Keratinocyte (primary cell): ENCODE measurements at regions not wholly inside any gene's neighbourhood (a gene's known extent, or its start where the extent isn't known, plus 50 kb on each side); places are given as distances from the start of the nearest gene placed in this dataset.

Experiments
- DNase-seq: peaks from one replicate; pipeline ENCODE4 v3.0.0-alpha.2; 2011; ENCODE audit warnings: low read depth, missing footprints, low spot score
- FAIRE-seq: peaks from 2 replicates; lab custom pipeline; 2011; peaks lifted over from hg19 to GRCh38; lab: Jason Lieb, UNC
- H2AFZ ChIP-seq: 2 replicates; pipeline ENCODE4 v1.6.0; 2012; ENCODE audit warnings: low read length, control low read depth, inconsistent platforms; ENCODE audit not compliant: control insufficient read depth
- H3K27ac ChIP-seq: 2 replicates; pipeline ENCODE4 v1.5.1; 2011; ENCODE audit warnings: low read length; ENCODE audit not compliant: control insufficient read depth, insufficient read depth
- H3K27me3 ChIP-seq: 3 replicates; pipeline ENCODE4 v1.6.0; 2011; ENCODE audit warnings: low read length; ENCODE audit not compliant: control insufficient read depth, insufficient read depth; ENCODE audit errors: extremely low read depth
- H3K36me3 ChIP-seq, 2 experiments: 2 replicates in 1 of 2; 3 replicates in 1 of 2; pipeline ENCODE4 v1.5.1; 2011; ENCODE audit warnings: low read length in 2 of 2, mild to moderate bottlenecking in 1 of 2; ENCODE audit not compliant: control insufficient read depth in 2 of 2, insufficient read depth in 2 of 2; ENCODE audit errors: extremely low read depth in 1 of 2
- H3K4me1 ChIP-seq: 3 replicates; pipeline ENCODE4 v1.5.1; 2011; ENCODE audit warnings: low read length; ENCODE audit not compliant: control insufficient read depth, insufficient read depth; ENCODE audit errors: extremely low read depth
- H3K4me2 ChIP-seq: 3 replicates; pipeline ENCODE4 v1.6.0; 2011; ENCODE audit warnings: low read depth, low read length; ENCODE audit not compliant: control insufficient read depth, insufficient read depth; ENCODE audit errors: extremely low read depth
- H3K4me3 ChIP-seq, 3 experiments: fragments of 200-600 bp in 1 of 3; sonication (generic) in 1 of 3; 2 replicates in 2 of 3; 3 replicates in 1 of 3; pipeline ENCODE4 v1.5.1; 2011 to 2016; ENCODE audit warnings: low read length in 3 of 3, mild to moderate bottlenecking in 3 of 3, control low read depth in 2 of 3, inconsistent platforms in 1 of 3, low read depth in 1 of 3, mixed read lengths in 1 of 3, mixed run types in 1 of 3, moderate library complexity in 1 of 3; ENCODE audit not compliant: control insufficient read depth in 2 of 3, insufficient read depth in 2 of 3; ENCODE audit errors: extremely low read depth in 1 of 3
- H3K79me2 ChIP-seq: 2 replicates; pipeline ENCODE4 v1.6.0; 2012; ENCODE audit warnings: low read length; ENCODE audit not compliant: control insufficient read depth, insufficient read depth
- H3K9ac ChIP-seq: 3 replicates; pipeline ENCODE4 v1.6.0; 2011; ENCODE audit warnings: low read length; ENCODE audit not compliant: control insufficient read depth, insufficient read depth; ENCODE audit errors: extremely low read depth
- H3K9me1 ChIP-seq: 3 replicates; pipeline ENCODE4 v1.6.0; 2011; ENCODE audit warnings: low read length; ENCODE audit not compliant: control insufficient read depth, insufficient read depth; ENCODE audit errors: extremely low read depth
- H3K9me3 ChIP-seq: 2 replicates; pipeline ENCODE4 v1.5.1; 2012; ENCODE audit warnings: low read depth, low read length; ENCODE audit not compliant: control insufficient read depth
- H4K20me1 ChIP-seq: 3 replicates; pipeline ENCODE4 v1.6.0; 2011; ENCODE audit warnings: low read length; ENCODE audit not compliant: control insufficient read depth, insufficient read depth; ENCODE audit errors: extremely low read depth
- CTCF ChIP-seq, 3 experiments: IDR thresholded peaks in 1 of 3; conservative IDR thresholded peaks in 1 of 3; optimal IDR thresholded peaks in 1 of 3; 2 replicates in 2 of 3; 3 replicates in 1 of 3; pipeline versions ENCODE3 to v1.5.1; 2011; ENCODE audit warnings: low read length in 3 of 3, mild to moderate bottlenecking in 3 of 3, moderate library complexity in 2 of 3, control low read depth in 1 of 3, inconsistent platforms in 1 of 3; ENCODE audit not compliant: insufficient read depth in 2 of 3; ENCODE audit errors: extremely low read depth in 1 of 3
- EZH2 ChIP-seq: IDR thresholded peaks from one replicate; pipeline ENCODE4 v1.6.1; 2012; ENCODE audit warnings: inconsistent platforms, mild to moderate bottlenecking, low read length, moderate library complexity
- dilution Hi-C: fragments of 300-500 bp; cut with MboI; formaldehyde crosslinking; loops from one replicate; pipeline ENCODE4 v1.7.0; 2020; ENCODE audit warnings: low sequenced_read_pairs; ENCODE audit not compliant: extremely low pct_ligation_motif_present

GRCh38 chr18:22627506-22627905, 209.8 kb upstream of the CTAGE1 start:
- FAIRE-seq = no peak
- DNase-seq = no peak
- Histone ChIP-seq H2AFZ (no peak overlapping the region), H3K36me3 (no peaks in the 10 kb centered on the region), H3K4me2 (no peak overlapping the region), H3K9ac (no peak overlapping the region), H3K9me1 (no peaks in the 10 kb centered on the region), H3K27ac (no peak overlapping the region), H3K4me1 (no peaks in the 10 kb centered on the region), H3K4me3 (no peak overlapping the region), H4K20me1 (no peaks in the 10 kb centered on the region), H3K9me3 (no peaks in the 10 kb centered on the region), H3K27me3 (no peaks in the 10 kb centered on the region), H3K79me2 (no peaks in the 10 kb centered on the region)
- dilution Hi-C loops = no loop called here
- TF ChIP-seq EZH2 = no peak
- no peak for TF ChIP-seq CTCF (optimal IDR thresholded peaks at IDR 0.05 in 1 of 3, IDR thresholded peaks at IDR 0.05 in 1 of 3, conservative IDR thresholded peaks at IDR 0.05 in 1 of 3; ENCODE audit: extremely low read depth in 1 of 3, insufficient read depth in 2 of 3, low read length in 3 of 3)

- H3K36me3 ChIP-seq = no peaks in the 10 kb centered on the region
- no peaks in the 10 kb centered on the region for H3K9me1 ChIP-seq
- dilution Hi-C loops = no loop called here
- DNase-seq (no peak), FAIRE-seq (no peak)
- H4K20me1 ChIP-seq = no peaks in the 10 kb centered on the region
- H3K9ac ChIP-seq = no peak overlapping the region
- no peaks in the 10 kb centered on the region for H3K27me3 ChIP-seq
- H3K4me2 ChIP-seq = no peak overlapping the region
- H3K4me1 ChIP-seq = no peaks in the 10 kb centered on the region
- no peaks in the 10 kb centered on the region for H3K9me3 ChIP-seq
- no peak overlapping the region for H3K4me3 ChIP-seq
- H2AFZ ChIP-seq = no peak overlapping the region
- H3K27ac ChIP-seq = no peak overlapping the region
- TF ChIP-seq CTCF (optimal IDR thresholded peaks at IDR 0.05 in 1 of 3, IDR thresholded peaks at IDR 0.05 in 1 of 3, conservative IDR thresholded peaks at IDR 0.05 in 1 of 3; ENCODE audit: extremely low read depth in 1 of 3, insufficient read depth in 2 of 3, low read length in 3 of 3) (no peak), EZH2 (no peak)
- no peaks in the 10 kb centered on the region for H3K79me2 ChIP-seq
Measured at GRCh38 chr18:22628795-22629510, 211.2 kb upstream of the CTAGE1 start.
